HCT116 (cell line): ENCODE measurements at regions not wholly inside any gene's neighbourhood (a gene's known extent, or its start where the extent isn't known, plus 50 kb on each side); places are given as distances from the start of the nearest gene placed in this dataset.

Experiments
- CBX3 ChIP-seq: IDR thresholded peaks from 2 replicates; pipeline ENCODE4 v1.6.1; 2012; ENCODE audit warnings: low read depth
- CEBPB ChIP-seq: IDR thresholded peaks from 2 replicates; pipeline ENCODE4 v1.6.1; 2012; ENCODE audit warnings: low read depth
- CTCF ChIP-seq, 3 experiments: fragments of 200-600 bp in 1 of 3; sonication (generic) in 1 of 3; IDR thresholded peaks in 2 of 3; conservative IDR thresholded peaks in 1 of 3; 2 replicates each; pipeline ENCODE4 v1.5.1; 2012 to 2017; ENCODE audit warnings: low read depth in 2 of 3, low read length in 2 of 3, antibody characterized with exemption in 1 of 3, borderline replicate concordance in 1 of 3, control low read depth in 1 of 3, mild to moderate bottlenecking in 1 of 3, mixed read lengths in 1 of 3, mixed run types in 1 of 3, moderate library complexity in 1 of 3; ENCODE audit not compliant: insufficient read depth in 1 of 3
- ELF1 ChIP-seq: IDR thresholded peaks from 2 replicates; pipeline ENCODE4 v1.6.1; 2012; ENCODE audit warnings: low read depth, borderline replicate concordance
- EZH2phosphoT487 ChIP-seq: fragments of 200-600 bp; IDR thresholded peaks from 2 replicates; pipeline ENCODE4 v1.6.1; 2018; ENCODE audit warnings: antibody characterized with exemption, borderline replicate concordance
- POLR2A ChIP-seq: IDR thresholded peaks from 2 replicates; pipeline ENCODE4 v1.7.0; 2011; ENCODE audit warnings: borderline replicate concordance; ENCODE audit not compliant: insufficient read depth, insufficient read length; ENCODE audit errors: extremely low read depth
- RAD21 ChIP-seq: IDR thresholded peaks from 2 replicates; pipeline ENCODE4 v1.6.1; 2012; ENCODE audit warnings: low read depth, mild to moderate bottlenecking
- YY1 ChIP-seq: IDR thresholded peaks from 2 replicates; pipeline ENCODE4 v1.6.1; 2011; ENCODE audit warnings: low read length, low read depth, moderate library complexity, mild to moderate bottlenecking; ENCODE audit not compliant: insufficient replicate concordance; ENCODE audit errors: extremely low read depth
- ZNF274 ChIP-seq: fragments of 200-500 bp; sonication (Bioruptor generic); IDR thresholded peaks from 2 replicates; pipeline ENCODE4 v1.6.1; 2014; ENCODE audit warnings: mild to moderate bottlenecking, low read depth, low read length, inconsistent platforms

- TF ChIP-seq POLR2A, result no peak
- TF ChIP-seq ELF1, result no peak
- no peak for TF ChIP-seq EZH2phosphoT487
- TF ChIP-seq RAD21, result no peak
- TF ChIP-seq CBX3, result no peak
- TF ChIP-seq ZNF274, result no peak
- TF ChIP-seq YY1, result no peak
- no peak for TF ChIP-seq CTCF (IDR thresholded peaks at IDR 0.05 in 2 of 3, conservative IDR thresholded peaks at IDR 0.05 in 1 of 3; ENCODE audit: borderline replicate concordance in 1 of 3, insufficient read depth in 1 of 3, low read depth in 2 of 3, low read length in 2 of 3)
- TF ChIP-seq CEBPB, result no peak
These were observed 791.1 kb downstream of the MAFB start for GRCh38 chr20:39897781-39898466.
